Activated naive CD4-positive, alpha-beta T cell treated with anti-CD3 and anti-CD28 coated beads, Interleukin-2, amount 10 ng/mL, durations not matched to agents 7 days and 5 days (primary cell): ENCODE measurements at regions not wholly inside any gene's neighbourhood (a gene's known extent, or its start where the extent isn't known, plus 50 kb on each side); places are given as distances from the start of the nearest gene placed in this dataset.

Source experiments
- CTCF ChIA-PET: fragments of 350-600 bp; sonication (Branson Sonifier 250); formaldehyde crosslinking; loops from one replicate; lab custom pipeline; 2021; ENCODE audit warnings: antibody characterized with exemption; lab: Charles Lee
- DNase-seq: peaks from one replicate; pipeline ENCODE4 v3.0.0-alpha.2; 2020
- H3K27ac Mint-ChIP-seq: one replicate; pipeline ENCODE4 v1.8.0; 2021; ENCODE audit warnings: mild to moderate bottlenecking, moderate library complexity, mixed read lengths
- H3K27me3 Mint-ChIP-seq: one replicate; pipeline ENCODE4 v1.8.0; 2021; ENCODE audit warnings: mild to moderate bottlenecking, mixed read lengths
- H3K36me3 Mint-ChIP-seq: one replicate; pipeline ENCODE4 v1.8.0; 2021; ENCODE audit warnings: mixed read lengths
- H3K4me1 Mint-ChIP-seq: one replicate; pipeline ENCODE4 v1.8.0; 2021; ENCODE audit warnings: mixed read lengths
- H3K4me3 Mint-ChIP-seq: one replicate; pipeline ENCODE4 v1.8.0; 2021; ENCODE audit warnings: mild to moderate bottlenecking, moderate library complexity, mixed read lengths
- H3K9me3 Mint-ChIP-seq: one replicate; pipeline ENCODE4 v1.8.0; 2021; ENCODE audit warnings: mixed read lengths

DNA sequence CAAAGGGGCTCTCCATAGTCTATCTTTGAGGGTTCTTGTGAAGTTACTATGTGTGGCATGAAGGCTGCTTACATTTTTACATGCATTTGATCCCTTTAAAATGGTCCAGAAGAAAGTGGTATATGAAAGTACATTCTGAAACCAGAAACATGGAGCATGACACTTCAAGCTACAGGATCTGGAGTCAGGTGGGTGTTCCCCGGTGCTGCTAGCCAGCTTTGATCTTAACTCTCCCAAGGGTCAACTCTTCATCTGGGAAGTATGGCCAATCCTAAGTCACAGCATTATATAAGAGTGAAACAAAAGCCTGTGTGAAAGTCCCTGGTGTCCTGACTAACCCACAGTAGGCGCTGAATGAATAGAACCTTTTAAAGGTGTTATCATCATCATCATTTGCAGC lies 91.0 kb upstream of the TAS2R1 start:
- no peaks in the 10 kb centered on the region for H3K9me3 Mint-ChIP-seq
- no peaks in the 10 kb centered on the region for H3K36me3 Mint-ChIP-seq
- H3K27ac Mint-ChIP-seq = no peak overlapping the region
- DNase-seq = no peak
- H3K4me1 Mint-ChIP-seq = no peaks in the 10 kb centered on the region
- CTCF ChIA-PET = interaction anchor here (0.6 kb wide), 1 partner anchor 81 kb away, joined by 3 read pairs; no protein-coding TSS in a partner anchor
- no peaks in the 10 kb centered on the region for H3K27me3 Mint-ChIP-seq
- no peak overlapping the region for H3K4me3 Mint-ChIP-seq

DNA sequence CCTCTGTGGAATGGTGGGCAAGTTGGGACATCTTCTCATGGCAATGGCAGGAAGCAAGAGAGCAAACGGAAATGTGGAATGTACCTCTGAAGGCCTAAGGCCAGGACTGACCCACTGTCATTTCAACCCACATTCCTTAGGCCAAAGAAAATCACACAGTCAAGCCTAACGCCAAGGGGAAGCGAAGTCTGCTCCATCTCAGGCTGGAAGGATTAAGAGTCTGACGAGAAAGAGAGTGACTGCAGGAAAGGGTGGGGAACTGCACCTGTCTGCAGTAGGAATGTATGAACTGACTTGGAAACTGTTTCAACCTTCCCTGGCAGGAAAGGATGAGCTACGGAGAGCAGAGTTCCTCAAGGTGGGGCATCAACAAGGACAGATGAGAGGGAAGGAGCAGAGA lies 90.2 kb upstream of the TAS2R1 start:
- Mint-ChIP-seq H3K36me3 (no peaks in the 10 kb centered on the region), H3K4me3 (no peak overlapping the region), H3K9me3 (no peaks in the 10 kb centered on the region), H3K27ac (no peak overlapping the region), H3K4me1 (no peaks in the 10 kb centered on the region), H3K27me3 (no peaks in the 10 kb centered on the region)
- no peak for DNase-seq
- CTCF ChIA-PET = interaction anchor here (0.6 kb wide), 1 partner anchor 82 kb away, joined by 3 read pairs; no protein-coding TSS in a partner anchor

GRCh38 chr5:9716838-9717281 lies 86.7 kb upstream of the TAS2R1 start:
- H3K4me1 Mint-ChIP-seq = no peaks in the 10 kb centered on the region
- H3K4me3 Mint-ChIP-seq = no peak overlapping the region
- H3K27ac Mint-ChIP-seq = no peak overlapping the region
- no peaks in the 10 kb centered on the region for H3K9me3 Mint-ChIP-seq
- H3K36me3 Mint-ChIP-seq = no peaks in the 10 kb centered on the region
- no peak for DNase-seq
- CTCF ChIA-PET = no interaction called here
- no peaks in the 10 kb centered on the region for H3K27me3 Mint-ChIP-seq

GRCh38 chr5:9715891-9716335 lies 85.8 kb upstream of the TAS2R1 start:
- H3K4me1 Mint-ChIP-seq = no peaks in the 10 kb centered on the region
- H3K4me3 Mint-ChIP-seq = no peak overlapping the region
- H3K36me3 Mint-ChIP-seq = no peaks in the 10 kb centered on the region
- no peak overlapping the region for H3K27ac Mint-ChIP-seq
- H3K27me3 Mint-ChIP-seq = no peaks in the 10 kb centered on the region
- CTCF ChIA-PET = no interaction called here
- no peaks in the 10 kb centered on the region for H3K9me3 Mint-ChIP-seq
- no peak for DNase-seq

DNA sequence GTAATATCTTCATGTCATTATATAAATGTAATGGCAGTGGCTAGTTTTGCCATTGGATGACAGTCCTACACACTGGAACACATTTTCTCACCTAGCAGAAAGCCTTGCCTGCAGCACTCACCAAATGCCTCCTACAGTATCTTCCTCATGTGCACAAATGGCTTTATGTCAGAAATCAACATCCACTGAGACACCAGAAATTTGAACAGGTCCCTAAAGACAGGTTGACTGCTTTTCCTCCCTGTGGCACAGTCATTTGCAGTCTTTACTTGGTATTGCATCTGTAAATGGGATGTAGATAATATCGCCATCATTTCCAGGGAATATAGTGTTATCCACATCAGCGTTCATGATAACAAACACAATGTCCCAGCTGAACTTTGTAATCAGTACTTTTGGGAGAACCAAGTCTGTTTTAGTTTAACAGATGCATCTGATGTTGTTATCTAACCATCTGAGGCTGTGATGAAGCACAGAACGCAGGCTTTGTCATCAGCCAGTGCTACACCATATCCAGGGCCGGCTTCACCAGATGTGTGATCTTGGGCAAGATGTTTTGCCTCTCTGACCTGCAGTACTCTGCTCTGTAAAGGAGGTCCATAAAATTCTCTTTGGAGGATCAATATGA lies 83.9 kb upstream of the TAS2R1 start:
- no peaks in the 10 kb centered on the region for H3K4me1 Mint-ChIP-seq
- H3K27ac Mint-ChIP-seq = no peak overlapping the region
- H3K27me3 Mint-ChIP-seq = no peaks in the 10 kb centered on the region
- no peaks in the 10 kb centered on the region for H3K9me3 Mint-ChIP-seq
- no peak for DNase-seq
- no peaks in the 10 kb centered on the region for H3K36me3 Mint-ChIP-seq
- CTCF ChIA-PET = no interaction called here
- H3K4me3 Mint-ChIP-seq = no peak overlapping the region

GRCh38 chr5:9713356-9713755 lies 83.2 kb upstream of the TAS2R1 start:
- no peak for DNase-seq
- no peaks in the 10 kb centered on the region for H3K4me1 Mint-ChIP-seq
- H3K27ac Mint-ChIP-seq = no peak overlapping the region
- H3K4me3 Mint-ChIP-seq = no peak overlapping the region
- no peaks in the 10 kb centered on the region for H3K9me3 Mint-ChIP-seq
- H3K27me3 Mint-ChIP-seq = no peaks in the 10 kb centered on the region
- CTCF ChIA-PET = no interaction called here
- H3K36me3 Mint-ChIP-seq = no peaks in the 10 kb centered on the region

- no peak for DNase-seq
- no peaks in the 10 kb centered on the region for H3K9me3 Mint-ChIP-seq
- H3K36me3 Mint-ChIP-seq = no peaks in the 10 kb centered on the region
- no peaks in the 10 kb centered on the region for H3K27me3 Mint-ChIP-seq
- H3K4me3 Mint-ChIP-seq = no peak overlapping the region
- no peaks in the 10 kb centered on the region for H3K4me1 Mint-ChIP-seq
- no peak overlapping the region for H3K27ac Mint-ChIP-seq
- CTCF ChIA-PET = no interaction called here
Measured at GRCh38 chr5:9712911-9713310, 82.8 kb upstream of the TAS2R1 start.

DNA sequence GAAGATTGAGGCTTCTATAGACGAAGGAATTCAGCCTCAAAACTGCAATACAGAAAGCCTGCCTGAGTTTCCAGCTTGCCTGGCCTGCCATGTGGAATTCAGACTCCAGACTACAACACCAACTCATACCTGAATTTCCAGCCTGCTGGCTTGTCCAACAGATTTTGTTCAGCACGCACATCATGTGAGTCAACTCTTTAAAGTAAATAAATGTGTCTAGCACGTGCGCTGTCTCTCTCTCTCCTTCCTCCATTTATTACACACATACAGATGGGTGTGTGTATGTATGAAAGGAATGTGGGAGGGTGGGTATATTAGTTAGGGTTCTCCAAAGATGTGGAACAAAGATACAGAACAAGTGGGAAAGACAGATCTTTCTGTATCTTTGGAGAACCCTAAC lies 82.4 kb upstream of the TAS2R1 start:
- Mint-ChIP-seq H3K36me3 (no peaks in the 10 kb centered on the region), H3K4me3 (no peak overlapping the region), H3K27ac (no peak overlapping the region), H3K27me3 (no peaks in the 10 kb centered on the region), H3K9me3 (no peaks in the 10 kb centered on the region), H3K4me1 (no peaks in the 10 kb centered on the region)
- no peak for DNase-seq
- CTCF ChIA-PET = no interaction called here

- H3K4me3 Mint-ChIP-seq = no peak overlapping the region
- no peak for DNase-seq
- no peaks in the 10 kb centered on the region for H3K36me3 Mint-ChIP-seq
- H3K9me3 Mint-ChIP-seq = no peaks in the 10 kb centered on the region
- CTCF ChIA-PET = no interaction called here
- H3K27ac Mint-ChIP-seq = no peak overlapping the region
- no peaks in the 10 kb centered on the region for H3K4me1 Mint-ChIP-seq
- H3K27me3 Mint-ChIP-seq = no peaks in the 10 kb centered on the region
Measured at GRCh38 chr5:9710069-9710468, 79.9 kb upstream of the TAS2R1 start.

DNA sequence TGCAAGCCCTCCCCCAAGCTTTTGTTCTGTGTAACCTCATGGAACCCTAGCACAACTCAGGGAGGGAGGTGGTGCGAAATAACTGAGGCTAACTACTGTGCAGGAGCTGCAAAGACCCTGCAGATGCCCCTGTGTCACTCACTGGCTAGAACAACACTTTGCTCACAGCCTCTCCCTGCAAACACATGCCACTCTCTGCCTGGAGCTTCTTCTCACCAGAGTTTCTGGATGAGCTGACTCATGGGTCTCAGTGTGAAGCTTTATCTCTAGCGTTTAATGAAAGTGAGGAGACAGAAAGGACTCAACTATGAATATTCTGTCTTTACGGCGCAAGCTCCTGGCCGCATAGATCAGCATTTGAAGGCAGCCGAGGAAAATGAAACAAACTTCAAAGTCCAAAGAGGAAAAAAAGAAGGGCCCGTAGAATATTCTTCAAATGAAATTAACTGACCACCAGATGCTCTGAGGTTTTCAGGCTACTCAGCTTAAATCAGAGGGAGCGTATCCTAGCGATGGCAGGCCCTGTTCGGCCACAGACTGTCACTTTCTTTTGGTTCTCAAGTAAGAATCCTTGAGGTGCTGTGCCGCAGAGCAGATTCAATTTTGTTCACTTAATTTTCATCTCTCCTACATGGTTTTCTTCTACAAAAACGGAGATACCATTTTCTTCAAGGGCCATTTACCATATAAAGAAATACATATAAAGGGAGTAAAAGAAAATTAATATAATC lies 77.7 kb upstream of the TAS2R1 start:
- no peak for DNase-seq
- Mint-ChIP-seq H3K36me3 (no peaks in the 10 kb centered on the region), H3K9me3 (no peaks in the 10 kb centered on the region), H3K4me3 (no peak overlapping the region), H3K27ac (no peak overlapping the region), H3K27me3 (no peaks in the 10 kb centered on the region), H3K4me1 (no peaks in the 10 kb centered on the region)
- CTCF ChIA-PET = interaction anchor here (0.6 kb wide), 1 partner anchor 191 kb away, joined by 3 read pairs; no protein-coding TSS in a partner anchor

DNA sequence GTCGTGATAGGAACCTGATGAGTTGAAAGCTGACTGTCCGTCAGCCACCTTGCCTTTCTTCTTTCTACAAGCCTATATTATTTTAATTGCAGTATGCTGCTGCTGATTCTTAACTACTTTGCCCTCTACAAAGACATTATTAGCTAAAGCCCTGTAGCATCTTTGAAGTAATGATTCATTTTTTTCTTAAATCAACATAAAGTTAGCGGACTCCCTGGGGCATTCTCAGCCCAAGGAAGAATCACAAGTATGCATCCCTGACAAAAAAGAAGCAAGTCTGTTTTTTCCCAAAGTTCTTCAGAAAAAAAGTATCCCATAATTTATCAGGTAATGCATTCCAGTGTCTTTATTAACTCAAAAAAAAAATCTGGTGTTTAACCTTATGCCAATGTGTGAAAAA lies 69.5 kb upstream of the TAS2R1 start:
- Mint-ChIP-seq H3K4me3 (no peak overlapping the region), H3K27ac (no peak overlapping the region), H3K36me3 (no peaks in the 10 kb centered on the region), H3K9me3 (peaks cover 1% of the 10 kb centered on the region), H3K27me3 (no peaks in the 10 kb centered on the region), H3K4me1 (no peaks in the 10 kb centered on the region)
- no peak for DNase-seq
- CTCF ChIA-PET = no interaction called here

- Mint-ChIP-seq H3K9me3 (peaks cover 4% of the 10 kb centered on the region), H3K27me3 (no peaks in the 10 kb centered on the region), H3K4me3 (no peak overlapping the region), H3K36me3 (no peaks in the 10 kb centered on the region), H3K4me1 (no peaks in the 10 kb centered on the region), H3K27ac (no peak overlapping the region)
- DNase-seq = no peak
- CTCF ChIA-PET = no interaction called here
Measured at GRCh38 chr5:9698841-9699240, 68.7 kb upstream of the TAS2R1 start.

- Mint-ChIP-seq H3K27me3 (no peaks in the 10 kb centered on the region), H3K36me3 (no peaks in the 10 kb centered on the region), H3K27ac (no peak overlapping the region), H3K4me3 (no peak overlapping the region), H3K4me1 (no peaks in the 10 kb centered on the region), H3K9me3 (peaks cover 4% of the 10 kb centered on the region)
- CTCF ChIA-PET = no interaction called here
- no peak for DNase-seq
Measured at GRCh38 chr5:9698125-9698826, 68.1 kb upstream of the TAS2R1 start.

DNA sequence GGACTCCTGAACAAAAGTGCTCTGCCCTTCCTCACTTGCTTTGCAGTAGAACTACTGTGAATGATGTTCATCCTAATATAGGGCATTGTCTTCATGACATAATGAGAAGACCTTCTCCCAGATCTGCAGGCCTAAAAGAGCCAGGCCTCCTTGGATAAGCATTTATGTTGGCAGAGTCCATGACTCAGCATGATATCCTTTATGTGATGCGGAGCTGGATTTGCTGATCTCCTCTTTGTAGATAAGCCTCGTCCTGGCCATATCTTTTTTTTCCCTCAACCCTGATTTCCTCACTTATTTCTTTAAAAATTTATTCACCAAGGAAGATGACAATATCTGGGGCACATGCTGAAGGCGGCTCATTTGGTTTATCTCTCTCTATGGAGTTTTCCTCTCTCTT lies 62.4 kb upstream of the TAS2R1 start:
- CTCF ChIA-PET = no interaction called here
- H3K9me3 Mint-ChIP-seq = peaks cover 3% of the 10 kb centered on the region
- no peak overlapping the region for H3K4me3 Mint-ChIP-seq
- H3K27me3 Mint-ChIP-seq = no peaks in the 10 kb centered on the region
- H3K36me3 Mint-ChIP-seq = no peaks in the 10 kb centered on the region
- DNase-seq = no peak
- no peak overlapping the region for H3K27ac Mint-ChIP-seq
- H3K4me1 Mint-ChIP-seq = no peaks in the 10 kb centered on the region

- Mint-ChIP-seq H3K4me1 (no peaks in the 10 kb centered on the region), H3K27ac (no peak overlapping the region), H3K27me3 (no peaks in the 10 kb centered on the region), H3K9me3 (peaks cover 3% of the 10 kb centered on the region), H3K4me3 (no peak overlapping the region), H3K36me3 (no peaks in the 10 kb centered on the region)
- CTCF ChIA-PET = no interaction called here
- DNase-seq = no peak
Measured at GRCh38 chr5:9691261-9691660, 61.1 kb upstream of the TAS2R1 start.
